Neural cell (in vitro differentiated cells): ENCODE measurements at regions not wholly inside any gene's neighbourhood (a gene's known extent, or its start where the extent isn't known, plus 50 kb on each side); places are given as distances from the start of the nearest gene placed in this dataset.

ENCODE experiments used
- H2AFZ ChIP-seq: fragments of 200-600, 300-800 bp; sonication (generic), shearing (Covaris generic); 2 replicates; pipeline ENCODE4 v1.6.0; 2014; ENCODE audit warnings: low read depth, mild to moderate bottlenecking, antibody characterized with exemption, low read length, moderate library complexity
- H3F3A ChIP-seq: fragments of 200-600 bp; shearing (Covaris generic); 2 replicates; pipeline ENCODE4 v1.6.1; 2016; ENCODE audit warnings: mild to moderate bottlenecking, moderate library complexity, mixed read lengths, antibody characterized with exemption, low read length; ENCODE audit not compliant: insufficient read depth, poor library complexity, severe bottlenecking
- H3K27ac ChIP-seq: fragments of 200-600, 300-800 bp; sonication (generic), shearing (Covaris generic); 2 replicates; pipeline ENCODE4 v1.5.1; 2014; ENCODE audit warnings: mild to moderate bottlenecking, low read length, moderate library complexity
- H3K27me3 ChIP-seq: fragments of 300-800, 200-600 bp; sonication (generic), shearing (Covaris generic); 2 replicates; pipeline ENCODE4 v1.6.0; 2014; ENCODE audit warnings: mild to moderate bottlenecking, low read depth, low read length, moderate library complexity; ENCODE audit not compliant: insufficient read depth
- H3K36me3 ChIP-seq: fragments of 300-800, 200-600 bp; sonication (generic), shearing (Covaris generic); 2 replicates; pipeline ENCODE4 v1.5.1; 2014; ENCODE audit warnings: mild to moderate bottlenecking, antibody characterized with exemption, low read length, moderate library complexity; ENCODE audit not compliant: insufficient read depth
- H3K4me2 ChIP-seq: fragments of 300-800, 200-600 bp; sonication (generic), shearing (Covaris generic); 2 replicates; pipeline ENCODE4 v1.6.0; 2014; ENCODE audit warnings: mild to moderate bottlenecking, low read length
- H3K4me3 ChIP-seq: fragments of 300-800, 200-600 bp; sonication (generic), shearing (Covaris generic); 2 replicates; pipeline ENCODE4 v1.5.1; 2014; ENCODE audit warnings: mild to moderate bottlenecking, low read length, moderate library complexity
- H3K79me2 ChIP-seq: fragments of 200-600 bp; shearing (Covaris generic); replicated peaks from 2 replicates; pipeline ENCODE4 v1.6.0; 2014; ENCODE audit warnings: mild to moderate bottlenecking, low read length, moderate library complexity; ENCODE audit not compliant: insufficient read depth
- H3K9ac ChIP-seq: fragments of 300-800, 200-600 bp; sonication (generic), shearing (Covaris generic); 2 replicates; pipeline ENCODE4 v1.6.1; 2016; ENCODE audit warnings: mild to moderate bottlenecking, low read length, mixed read lengths
- H3K9me2 ChIP-seq: fragments of 200-600 bp; shearing (Covaris generic); 2 replicates; pipeline ENCODE4 v1.6.1; 2016; ENCODE audit warnings: mild to moderate bottlenecking, low read length, mixed read lengths; ENCODE audit not compliant: insufficient read depth
- H3K9me3 ChIP-seq: fragments of 200-600, 300-800 bp; sonication (generic), shearing (Covaris generic); 2 replicates; pipeline ENCODE4 v1.6.1; 2016; ENCODE audit warnings: mild to moderate bottlenecking, mixed run types, low read length, moderate library complexity, mixed read lengths
- H4K20me1 ChIP-seq: fragments of 200-600 bp; shearing (Covaris generic); 2 replicates; pipeline ENCODE4 v1.6.1; 2016; ENCODE audit warnings: mild to moderate bottlenecking, mixed run types; ENCODE audit not compliant: insufficient read depth
- EP300 ChIP-seq: fragments of 450-650 bp; conservative IDR thresholded peaks from 2 replicates; pipeline ENCODE4 v1.6.1; 2014; ENCODE audit warnings: antibody characterized with exemption, mild to moderate bottlenecking, moderate library complexity; ENCODE audit not compliant: poor library complexity, severe bottlenecking
- EZH2 ChIP-seq: fragments of 200-600, 300-800 bp; shearing (Covaris generic), sonication (generic); IDR thresholded peaks from 2 replicates; pipeline ENCODE4 v1.6.1; 2014; ENCODE audit warnings: antibody characterized with exemption, low read length, borderline replicate concordance, mild to moderate bottlenecking; ENCODE audit not compliant: insufficient read depth, poor library complexity, severe bottlenecking
- MXI1 ChIP-seq: fragments of 450-650 bp; conservative IDR thresholded peaks from 2 replicates; pipeline ENCODE4 v1.6.1; 2014; ENCODE audit warnings: antibody characterized with exemption, mild to moderate bottlenecking; ENCODE audit not compliant: poor library complexity, severe bottlenecking
- POLR2AphosphoS5 ChIP-seq: IDR thresholded peaks from 2 replicates; pipeline ENCODE4 v1.6.1; 2012
- RAD21 ChIP-seq: fragments of 450-650 bp; conservative IDR thresholded peaks from 2 replicates; pipeline ENCODE4 v1.6.1; 2014; ENCODE audit warnings: antibody characterized with exemption, mild to moderate bottlenecking, moderate library complexity
- SMC3 ChIP-seq: fragments of 450-650 bp; conservative IDR thresholded peaks from 2 replicates; pipeline ENCODE4 v1.6.1; 2014; ENCODE audit warnings: antibody characterized with exemption, mild to moderate bottlenecking, moderate library complexity; ENCODE audit not compliant: poor library complexity
- TAF1 ChIP-seq: IDR thresholded peaks from 2 replicates; pipeline ENCODE4 v1.6.1; 2012; ENCODE audit warnings: low read depth
- TF ChIP-seq, protein P1 (sequence below): fragments of 450-650 bp; IDR thresholded peaks from 2 replicates; pipeline ENCODE4 v1.5.1; 2014; ENCODE audit warnings: antibody characterized with exemption, mild to moderate bottlenecking, moderate library complexity; ENCODE audit not compliant: poor library complexity, severe bottlenecking
- TF ChIP-seq, protein P2 (sequence below): IDR thresholded peaks from 2 replicates; pipeline ENCODE4 v1.6.1; 2012; ENCODE audit warnings: borderline replicate concordance

DNA sequence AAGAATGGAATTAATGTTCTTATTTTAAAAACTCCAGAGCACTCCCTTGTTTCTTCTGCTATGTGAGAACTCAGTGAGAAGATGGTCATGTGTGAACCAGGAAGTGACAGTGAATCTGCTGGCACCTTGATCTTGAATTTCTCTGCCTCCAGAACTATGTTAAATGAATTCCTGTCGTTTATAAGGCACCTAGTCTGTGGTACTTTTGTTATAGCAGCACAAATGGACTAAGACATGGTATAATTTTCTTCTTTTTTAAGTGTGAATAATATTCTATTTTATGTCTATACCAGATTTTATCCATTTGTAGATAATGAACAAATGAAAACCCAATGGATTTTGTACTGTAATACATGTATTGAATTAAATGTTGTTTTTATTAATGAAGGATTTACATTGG, 601.9 kb upstream of the REG3G start:
- no peak overlapping the region for H3K4me2 ChIP-seq
- no peaks in the 10 kb centered on the region for H3K27me3 ChIP-seq
- no peaks in the 10 kb centered on the region for H4K20me1 ChIP-seq
- no peak overlapping the region for H3K27ac ChIP-seq
- H3K36me3 ChIP-seq: no peaks in the 10 kb centered on the region
- H3F3A ChIP-seq: no peaks in the 10 kb centered on the region
- no peak overlapping the region for H2AFZ ChIP-seq
- H3K79me2 ChIP-seq: no peaks in the 10 kb centered on the region
- H3K9me3 ChIP-seq: no peaks in the 10 kb centered on the region
- H3K9ac ChIP-seq: no peak overlapping the region
- no peak overlapping the region for H3K4me3 ChIP-seq
- no peaks in the 10 kb centered on the region for H3K9me2 ChIP-seq
- TF ChIP-seq, protein P1, sequence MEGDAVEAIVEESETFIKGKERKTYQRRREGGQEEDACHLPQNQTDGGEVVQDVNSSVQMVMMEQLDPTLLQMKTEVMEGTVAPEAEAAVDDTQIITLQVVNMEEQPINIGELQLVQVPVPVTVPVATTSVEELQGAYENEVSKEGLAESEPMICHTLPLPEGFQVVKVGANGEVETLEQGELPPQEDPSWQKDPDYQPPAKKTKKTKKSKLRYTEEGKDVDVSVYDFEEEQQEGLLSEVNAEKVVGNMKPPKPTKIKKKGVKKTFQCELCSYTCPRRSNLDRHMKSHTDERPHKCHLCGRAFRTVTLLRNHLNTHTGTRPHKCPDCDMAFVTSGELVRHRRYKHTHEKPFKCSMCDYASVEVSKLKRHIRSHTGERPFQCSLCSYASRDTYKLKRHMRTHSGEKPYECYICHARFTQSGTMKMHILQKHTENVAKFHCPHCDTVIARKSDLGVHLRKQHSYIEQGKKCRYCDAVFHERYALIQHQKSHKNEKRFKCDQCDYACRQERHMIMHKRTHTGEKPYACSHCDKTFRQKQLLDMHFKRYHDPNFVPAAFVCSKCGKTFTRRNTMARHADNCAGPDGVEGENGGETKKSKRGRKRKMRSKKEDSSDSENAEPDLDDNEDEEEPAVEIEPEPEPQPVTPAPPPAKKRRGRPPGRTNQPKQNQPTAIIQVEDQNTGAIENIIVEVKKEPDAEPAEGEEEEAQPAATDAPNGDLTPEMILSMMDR: no peak
- no peak for TF ChIP-seq EZH2
- TF ChIP-seq POLR2AphosphoS5: no peak
- TF ChIP-seq MXI1: no peak
- TF ChIP-seq, protein P2, sequence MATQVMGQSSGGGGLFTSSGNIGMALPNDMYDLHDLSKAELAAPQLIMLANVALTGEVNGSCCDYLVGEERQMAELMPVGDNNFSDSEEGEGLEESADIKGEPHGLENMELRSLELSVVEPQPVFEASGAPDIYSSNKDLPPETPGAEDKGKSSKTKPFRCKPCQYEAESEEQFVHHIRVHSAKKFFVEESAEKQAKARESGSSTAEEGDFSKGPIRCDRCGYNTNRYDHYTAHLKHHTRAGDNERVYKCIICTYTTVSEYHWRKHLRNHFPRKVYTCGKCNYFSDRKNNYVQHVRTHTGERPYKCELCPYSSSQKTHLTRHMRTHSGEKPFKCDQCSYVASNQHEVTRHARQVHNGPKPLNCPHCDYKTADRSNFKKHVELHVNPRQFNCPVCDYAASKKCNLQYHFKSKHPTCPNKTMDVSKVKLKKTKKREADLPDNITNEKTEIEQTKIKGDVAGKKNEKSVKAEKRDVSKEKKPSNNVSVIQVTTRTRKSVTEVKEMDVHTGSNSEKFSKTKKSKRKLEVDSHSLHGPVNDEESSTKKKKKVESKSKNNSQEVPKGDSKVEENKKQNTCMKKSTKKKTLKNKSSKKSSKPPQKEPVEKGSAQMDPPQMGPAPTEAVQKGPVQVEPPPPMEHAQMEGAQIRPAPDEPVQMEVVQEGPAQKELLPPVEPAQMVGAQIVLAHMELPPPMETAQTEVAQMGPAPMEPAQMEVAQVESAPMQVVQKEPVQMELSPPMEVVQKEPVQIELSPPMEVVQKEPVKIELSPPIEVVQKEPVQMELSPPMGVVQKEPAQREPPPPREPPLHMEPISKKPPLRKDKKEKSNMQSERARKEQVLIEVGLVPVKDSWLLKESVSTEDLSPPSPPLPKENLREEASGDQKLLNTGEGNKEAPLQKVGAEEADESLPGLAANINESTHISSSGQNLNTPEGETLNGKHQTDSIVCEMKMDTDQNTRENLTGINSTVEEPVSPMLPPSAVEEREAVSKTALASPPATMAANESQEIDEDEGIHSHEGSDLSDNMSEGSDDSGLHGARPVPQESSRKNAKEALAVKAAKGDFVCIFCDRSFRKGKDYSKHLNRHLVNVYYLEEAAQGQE: no peak
- TF ChIP-seq EP300: no peak
- no peak for TF ChIP-seq TAF1
- no peak for TF ChIP-seq SMC3
- no peak for TF ChIP-seq RAD21

DNA sequence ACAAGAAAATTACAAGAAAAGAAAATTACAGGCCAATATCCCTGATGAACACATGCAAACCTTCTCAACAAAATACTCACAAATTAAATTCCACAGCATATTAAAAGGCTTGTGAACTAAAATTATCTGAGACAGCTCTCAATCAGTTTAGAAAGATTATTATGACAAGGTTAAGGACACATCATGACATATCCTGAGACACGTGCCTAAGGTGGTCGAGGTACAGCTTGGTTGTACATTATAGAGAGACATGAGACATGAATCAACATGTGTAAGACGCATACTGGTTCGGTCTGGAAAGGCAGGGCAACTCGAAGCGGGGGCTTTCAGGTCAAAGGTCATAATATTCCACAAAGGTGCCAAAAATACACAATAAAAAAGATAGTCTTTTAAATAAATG, 598.3 kb upstream of the REG3G start:
- Histone ChIP-seq H3K79me2 (no peaks in the 10 kb centered on the region), H2AFZ (no peak overlapping the region), H3K9ac (no peak overlapping the region), H3K9me3 (no peaks in the 10 kb centered on the region), H3K36me3 (no peaks in the 10 kb centered on the region), H3K9me2 (no peaks in the 10 kb centered on the region), H3K4me2 (no peak overlapping the region), H3K27ac (no peak overlapping the region), H3K27me3 (no peaks in the 10 kb centered on the region), H3K4me3 (no peak overlapping the region), H4K20me1 (no peaks in the 10 kb centered on the region), H3F3A (no peaks in the 10 kb centered on the region)
- TF ChIP-seq POLR2AphosphoS5: peak; percentile 54
- no peak for TF ChIP-seq TAF1
- TF ChIP-seq EP300: peak; percentile 66
- no peak for TF ChIP-seq MXI1
- TF ChIP-seq RAD21: no peak

DNA sequence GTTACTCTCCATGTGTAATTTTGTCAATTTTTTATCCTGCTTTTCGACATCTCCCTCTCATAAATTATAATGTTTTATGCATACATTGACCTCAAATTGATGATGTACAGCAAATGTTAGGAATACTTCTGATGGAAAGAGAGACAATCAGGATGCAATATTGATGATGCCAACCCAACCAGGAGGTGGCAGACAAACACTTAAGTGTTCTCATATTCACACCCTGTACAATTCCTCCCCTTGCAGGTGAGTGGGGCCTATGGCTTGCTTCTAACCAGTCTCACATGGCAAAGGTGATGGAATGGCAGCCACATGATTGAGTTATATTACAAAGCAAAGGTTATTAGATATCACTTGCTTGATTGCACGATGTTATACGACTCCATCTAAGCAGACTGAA, 594.3 kb upstream of the REG3G start:
- H3K79me2 ChIP-seq: no peaks in the 10 kb centered on the region
- H3K27me3 ChIP-seq: no peaks in the 10 kb centered on the region
- no peak overlapping the region for H3K9ac ChIP-seq
- H3K4me3 ChIP-seq: no peak overlapping the region
- no peak overlapping the region for H3K27ac ChIP-seq
- no peaks in the 10 kb centered on the region for H3K36me3 ChIP-seq
- H4K20me1 ChIP-seq: no peaks in the 10 kb centered on the region
- H3K4me2 ChIP-seq: no peak overlapping the region
- H2AFZ ChIP-seq: no peak overlapping the region
- H3K9me3 ChIP-seq: no peaks in the 10 kb centered on the region
- no peak for TF ChIP-seq MXI1
- TF ChIP-seq POLR2AphosphoS5: no peak
- TF ChIP-seq, protein P2: no peak
- TF ChIP-seq, protein P1: peak; percentile 38
- no peak for TF ChIP-seq EZH2
- TF ChIP-seq SMC3: peak; percentile 25
- peak; percentile 43 for TF ChIP-seq RAD21
- no peak for TF ChIP-seq TAF1
- no peak for TF ChIP-seq EP300
- no peaks in the 10 kb centered on the region for H3F3A ChIP-seq
- no peaks in the 10 kb centered on the region for H3K9me2 ChIP-seq
